Liver (tissue), 8 donors: ENCODE measurements at regions not wholly inside any gene's neighbourhood (a gene's known extent, or its start where the extent isn't known, plus 50 kb on each side); places are given as distances from the start of the nearest gene placed in this dataset.

Experiments
- DNase-seq: peaks from one replicate; pipeline ENCODE4 v3.0.0-alpha.2; 2017; ENCODE audit warnings: low spot score
- H3K27ac ChIP-seq, 2 donors: one replicate each; pipeline ENCODE4 v1.7.0; 2013; ENCODE audit warnings: inconsistent platforms in 2 of 2, low read length in 2 of 2, control low read depth in 1 of 2, low read depth in 1 of 2, mild to moderate bottlenecking in 1 of 2
- H3K27me3 ChIP-seq, 4 donors: one replicate each; pipeline versions ENCODE4 v1.6.1 to v1.7.0; 2013; ENCODE audit warnings: low read length in 3 of 4, inconsistent platforms in 1 of 4, mild to moderate bottlenecking in 1 of 4, moderate library complexity in 1 of 4; ENCODE audit not compliant: control insufficient read depth in 4 of 4, insufficient read depth in 4 of 4
- H3K36me3 ChIP-seq, 4 donors: one replicate each; pipeline versions ENCODE4 v1.6.1 to v1.7.0; 2013; ENCODE audit warnings: low read length in 3 of 4, mild to moderate bottlenecking in 3 of 4, low read depth in 1 of 4, moderate library complexity in 1 of 4; ENCODE audit not compliant: control insufficient read depth in 4 of 4, insufficient read depth in 3 of 4
- H3K4me1 ChIP-seq, 4 donors: one replicate each; pipeline versions ENCODE4 v1.6.1 to v1.7.0; 2013; ENCODE audit warnings: low read length in 3 of 4, mild to moderate bottlenecking in 3 of 4, moderate library complexity in 1 of 4; ENCODE audit not compliant: control insufficient read depth in 4 of 4, insufficient read depth in 4 of 4
- H3K4me3 ChIP-seq, 3 donors: one replicate each; pipeline versions ENCODE4 v1.6.1 to v1.7.0; 2013; ENCODE audit warnings: low read length in 3 of 3, control low read depth in 1 of 3, low read depth in 1 of 3, mild to moderate bottlenecking in 1 of 3
- H3K9ac ChIP-seq, 2 donors: one replicate each; pipeline ENCODE4 v1.7.0; 2013; ENCODE audit warnings: low read length in 2 of 2, mild to moderate bottlenecking in 2 of 2, moderate library complexity in 2 of 2, control low read depth in 1 of 2, low read depth in 1 of 2
- H3K9me3 ChIP-seq, 4 donors: one replicate each; pipeline versions ENCODE4 v1.6.1 to v1.7.0; 2013; ENCODE audit warnings: low read length in 3 of 4; ENCODE audit not compliant: control insufficient read depth in 4 of 4
- ATF3 ChIP-seq: IDR thresholded peaks from 2 replicates; pipeline ENCODE4 v1.6.1; 2016; ENCODE audit warnings: antibody characterized with exemption
- CTCF ChIP-seq: fragments of 150-350 bp; IDR thresholded peaks from 2 replicates; pipeline ENCODE4 v1.5.1; 2017; ENCODE audit warnings: improper control_type of control experiment, low read depth, low read length; ENCODE audit not compliant: missing input control
- EGR1 ChIP-seq, 2 donors: IDR thresholded peaks; 2 replicates each; pipeline ENCODE4 v1.6.1; 2016 to 2018; ENCODE audit warnings: antibody characterized with exemption in 2 of 2, low read depth in 2 of 2
- FOXA1 ChIP-seq: IDR thresholded peaks from 2 replicates; pipeline ENCODE4 v1.6.1; 2016; ENCODE audit warnings: antibody characterized with exemption
- FOXA2 ChIP-seq: IDR thresholded peaks from 2 replicates; pipeline ENCODE4 v1.6.1; 2016; ENCODE audit warnings: antibody characterized with exemption
- GABPA ChIP-seq, 2 donors: IDR thresholded peaks in 1 of 2; conservative IDR thresholded peaks in 1 of 2; 2 replicates each; pipeline ENCODE4 v1.6.1; 2016; ENCODE audit warnings: antibody characterized with exemption in 2 of 2, mild to moderate bottlenecking in 1 of 2, moderate library complexity in 1 of 2
- HNF4A ChIP-seq, 2 donors: conservative IDR thresholded peaks; 2 replicates each; pipeline ENCODE4 v1.6.1; 2016; ENCODE audit warnings: antibody characterized with exemption in 2 of 2, mild to moderate bottlenecking in 2 of 2
- HNF4G ChIP-seq: IDR thresholded peaks from 2 replicates; pipeline ENCODE4 v1.6.1; 2016; ENCODE audit warnings: antibody characterized with exemption
- JUND ChIP-seq, 2 donors: IDR thresholded peaks; 2 replicates each; pipeline ENCODE4 v1.6.1; 2016; ENCODE audit warnings: antibody characterized with exemption in 2 of 2
- MAX ChIP-seq: IDR thresholded peaks from 2 replicates; pipeline ENCODE4 v1.6.1; 2016; ENCODE audit warnings: antibody characterized with exemption
- NR2F2 ChIP-seq: IDR thresholded peaks from 2 replicates; pipeline ENCODE4 v1.6.1; 2016; ENCODE audit warnings: antibody characterized with exemption
- RAD21 ChIP-seq, 2 donors: IDR thresholded peaks; 2 replicates each; pipeline ENCODE4 v1.6.1; 2016; ENCODE audit warnings: antibody characterized with exemption in 2 of 2, mild to moderate bottlenecking in 2 of 2
- REST ChIP-seq: IDR thresholded peaks from 2 replicates; pipeline ENCODE4 v1.6.1; 2016; ENCODE audit warnings: antibody characterized with exemption, mild to moderate bottlenecking
- RXRA ChIP-seq, 2 donors: IDR thresholded peaks; 2 replicates each; pipeline ENCODE4 v1.6.1; 2017 to 2018; ENCODE audit warnings: antibody characterized with exemption in 2 of 2, mild to moderate bottlenecking in 1 of 2
- SP1 ChIP-seq: IDR thresholded peaks from 2 replicates; pipeline ENCODE4 v1.6.1; 2018; ENCODE audit warnings: antibody characterized with exemption, mild to moderate bottlenecking
- TAF1 ChIP-seq: conservative IDR thresholded peaks from 2 replicates; pipeline ENCODE4 v1.6.1; 2016; ENCODE audit warnings: antibody characterized with exemption, mild to moderate bottlenecking
- YY1 ChIP-seq: IDR thresholded peaks from 2 replicates; pipeline ENCODE4 v1.6.1; 2016; ENCODE audit warnings: antibody characterized with exemption, mild to moderate bottlenecking
- ZBTB33 ChIP-seq: IDR thresholded peaks from 2 replicates; pipeline ENCODE4 v1.6.1; 2016; ENCODE audit warnings: antibody characterized with exemption
- WGBS: extraction: QIAGEN DNeasy Blood & Tissue Kit; methylation state at CpG from one replicate; pipeline ENCODE4 v1.1.7; 2013; 5-methylcytosine and 5-hydroxymethylcytosine counted together
- donor health status: healthy.
- donor health status: healthy.
- donor health status: healthy.
- donor health status: healthy.
- donor health status: healthy.

- TF ChIP-seq REST = no peak
- no peak for TF ChIP-seq SP1
- TF ChIP-seq NR2F2 = no peak
Measured at GRCh38 chr3:153440311-153440710, 278.3 kb downstream of the RAP2B start (continued).

- no peak overlapping the region for H3K27ac ChIP-seq
- H3K27me3 ChIP-seq = no peaks in the 10 kb centered on the region
- no peak overlapping the region for H3K4me3 ChIP-seq
- DNase-seq = no peak
- H3K4me1 ChIP-seq = no peaks in the 10 kb centered on the region
- 73% methylated on average over 2 of the region's 2 CpGs for WGBS
- TF ChIP-seq JUND (IDR thresholded peaks at IDR 0.05) = no peak
- no peak for TF ChIP-seq CTCF
- no peak for TF ChIP-seq TAF1
- no peak for TF ChIP-seq FOXA1
- TF ChIP-seq YY1 = no peak
- no peak for TF ChIP-seq FOXA2
- TF ChIP-seq GABPA (IDR thresholded peaks at IDR 0.05 in 1 of 2, conservative IDR thresholded peaks at IDR 0.05 in 1 of 2) = no peak
- TF ChIP-seq HNF4G = no peak
- no peak for TF ChIP-seq NR2F2
- no peak for TF ChIP-seq ZBTB33
- TF ChIP-seq SP1 = no peak
- TF ChIP-seq MAX = no peak
- TF ChIP-seq RXRA (IDR thresholded peaks at IDR 0.05) = no peak
- no peak for TF ChIP-seq EGR1 (IDR thresholded peaks at IDR 0.05; ENCODE audit: low read depth in 2 of 2)
- no peak for TF ChIP-seq ATF3
- no peak for TF ChIP-seq REST
- TF ChIP-seq HNF4A (conservative IDR thresholded peaks at IDR 0.05) = no peak
- TF ChIP-seq RAD21 (IDR thresholded peaks at IDR 0.05) = no peak
- H3K36me3 ChIP-seq = no peaks in the 10 kb centered on the region
- H3K9ac ChIP-seq = no peak overlapping the region
- H3K9me3 ChIP-seq = no peaks in the 10 kb centered on the region
Measured at GRCh38 chr3:153442386-153442785, 280.4 kb downstream of the RAP2B start.
